Tibial artery (tissue), 4 donors: ENCODE measurements at regions not wholly inside any gene's neighbourhood (a gene's known extent, or its start where the extent isn't known, plus 50 kb on each side); places are given as distances from the start of the nearest gene placed in this dataset.

Experiments
- DNase-seq, 2 donors: peaks; one replicate each; pipeline ENCODE4 v3.0.0-alpha.2; 2019
- H3K27ac ChIP-seq, 2 donors: fragments of 200-600 bp; sonication (generic) in 1 of 2; 1 replicate in 1 of 2; 2 replicates in 1 of 2; pipeline ENCODE4 v1.5.1; 2018 to 2019; ENCODE audit warnings: mild to moderate bottlenecking in 1 of 2
- H3K27me3 ChIP-seq, 2 donors: fragments of 200-600 bp; sonication (generic) in 1 of 2; one replicate each; pipeline versions ENCODE4 v1.5.1 to v1.6.0; 2016 to 2019
- H3K36me3 ChIP-seq, 3 donors: fragments of 200-600 bp; sonication (generic) in 2 of 3; one replicate each; pipeline ENCODE4 v1.5.1; 2016 to 2019; ENCODE audit warnings: mild to moderate bottlenecking in 2 of 3
- H3K4me1 ChIP-seq, 4 donors: fragments of 200-600 bp; sonication (generic) in 2 of 4; 1 replicate in 3 of 4; 2 replicates in 1 of 4; pipeline ENCODE4 v1.5.1; 2016 to 2019
- H3K4me3 ChIP-seq, 2 donors: fragments of 200-600 bp; sonication (generic) in 1 of 2; 1 replicate in 1 of 2; 2 replicates in 1 of 2; pipeline ENCODE4 v1.5.1; 2018 to 2019; ENCODE audit warnings: mild to moderate bottlenecking in 2 of 2
- H3K9me3 ChIP-seq, 3 donors: fragments of 200-600 bp; sonication (generic) in 1 of 3; one replicate each; pipeline ENCODE4 v1.5.1; 2016 to 2019
- intact Hi-C: fragments of 100-400 bp; cut with DNase I; formaldehyde crosslinking; loops from one replicate; pipeline ENCODE4 v1.15.0; 2023; ENCODE audit warnings: low total_unique reads
- TF ChIP-seq, protein P1 (sequence below), 2 experiments: fragments of 200-600 bp in 1 of 2; fragments of 450-650 bp in 1 of 2; IDR thresholded peaks; one replicate each; pipeline ENCODE4 v1.5.1; 2017 to 2019; ENCODE audit warnings: antibody characterized with exemption in 2 of 2, mild to moderate bottlenecking in 1 of 2, moderate library complexity in 1 of 2

DNA sequence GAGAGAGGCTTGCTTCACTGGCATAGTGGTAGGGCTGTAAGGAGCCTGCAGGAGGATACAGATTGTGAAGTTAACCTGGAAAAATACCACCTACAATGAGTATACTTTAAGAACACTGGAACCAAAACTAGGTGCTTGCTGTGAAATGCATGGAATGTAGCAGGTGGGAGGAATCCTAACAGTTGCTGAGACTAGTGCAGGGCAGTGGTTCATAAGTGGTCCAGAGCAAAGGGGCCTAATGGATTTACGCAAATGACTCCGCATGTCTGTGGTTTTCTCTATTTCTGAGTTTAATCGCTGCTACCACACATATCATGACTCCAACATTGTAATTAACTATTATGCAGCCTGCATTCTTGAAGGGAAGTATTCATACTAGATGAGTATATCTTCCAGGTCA, 218.4 kb downstream of the CHRM2 start:
- TF ChIP-seq, protein P1, sequence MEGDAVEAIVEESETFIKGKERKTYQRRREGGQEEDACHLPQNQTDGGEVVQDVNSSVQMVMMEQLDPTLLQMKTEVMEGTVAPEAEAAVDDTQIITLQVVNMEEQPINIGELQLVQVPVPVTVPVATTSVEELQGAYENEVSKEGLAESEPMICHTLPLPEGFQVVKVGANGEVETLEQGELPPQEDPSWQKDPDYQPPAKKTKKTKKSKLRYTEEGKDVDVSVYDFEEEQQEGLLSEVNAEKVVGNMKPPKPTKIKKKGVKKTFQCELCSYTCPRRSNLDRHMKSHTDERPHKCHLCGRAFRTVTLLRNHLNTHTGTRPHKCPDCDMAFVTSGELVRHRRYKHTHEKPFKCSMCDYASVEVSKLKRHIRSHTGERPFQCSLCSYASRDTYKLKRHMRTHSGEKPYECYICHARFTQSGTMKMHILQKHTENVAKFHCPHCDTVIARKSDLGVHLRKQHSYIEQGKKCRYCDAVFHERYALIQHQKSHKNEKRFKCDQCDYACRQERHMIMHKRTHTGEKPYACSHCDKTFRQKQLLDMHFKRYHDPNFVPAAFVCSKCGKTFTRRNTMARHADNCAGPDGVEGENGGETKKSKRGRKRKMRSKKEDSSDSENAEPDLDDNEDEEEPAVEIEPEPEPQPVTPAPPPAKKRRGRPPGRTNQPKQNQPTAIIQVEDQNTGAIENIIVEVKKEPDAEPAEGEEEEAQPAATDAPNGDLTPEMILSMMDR (IDR thresholded peaks at IDR 0.05) = no peak
- Histone ChIP-seq H3K27ac (no peak overlapping the region), H3K27me3 (no peaks in the 10 kb centered on the region), H3K4me3 (no peak overlapping the region), H3K4me1 (no peaks in the 10 kb centered on the region), H3K36me3 (no peaks in the 10 kb centered on the region), H3K9me3 (no peaks in the 10 kb centered on the region)
- intact Hi-C loops = no loop called here
- DNase-seq = no peak

DNA sequence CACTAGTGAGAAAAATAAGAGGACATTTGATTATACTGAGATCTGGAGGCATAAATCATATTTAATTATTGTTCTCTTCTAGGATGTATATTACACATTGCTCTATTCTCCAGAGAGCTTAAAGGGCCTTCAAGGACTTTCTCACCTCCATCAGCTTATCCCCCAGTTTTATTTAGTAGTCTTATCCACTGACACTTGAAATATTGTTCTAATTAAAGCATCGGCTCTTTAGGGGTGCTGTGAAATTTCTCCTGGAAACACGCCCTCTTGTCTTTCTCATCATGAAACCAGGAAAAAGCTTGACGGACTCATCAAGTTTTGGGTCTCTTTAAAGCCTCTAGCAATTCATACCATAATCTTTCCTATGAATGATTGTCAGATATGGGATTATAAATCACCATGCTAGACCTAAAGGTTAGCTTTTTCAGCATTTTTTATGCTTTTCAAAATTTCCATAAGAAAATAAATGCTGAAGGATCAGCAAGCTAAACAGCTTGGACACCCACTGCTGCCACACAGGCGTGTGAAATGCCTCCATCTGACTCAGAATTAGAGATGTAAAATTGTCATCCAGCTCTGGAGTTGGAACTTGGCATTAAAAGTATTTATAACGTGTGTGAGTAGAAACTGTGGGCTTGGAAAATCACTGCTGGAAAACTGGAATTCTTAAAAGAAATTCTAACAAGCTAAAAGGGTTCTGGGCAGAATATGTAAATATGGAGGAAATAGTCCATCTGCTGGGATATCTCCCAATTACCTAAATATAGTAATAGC, 216.3 kb downstream of the CHRM2 start:
- no peaks in the 10 kb centered on the region for H3K36me3 ChIP-seq
- H3K9me3 ChIP-seq = no peaks in the 10 kb centered on the region
- TF ChIP-seq, protein P1 (IDR thresholded peaks at IDR 0.05) = no peak
- H3K4me3 ChIP-seq = no peak overlapping the region
- no peaks in the 10 kb centered on the region for H3K27me3 ChIP-seq
- no peak overlapping the region for H3K27ac ChIP-seq
- intact Hi-C loops = no loop called here
- H3K4me1 ChIP-seq = no peaks in the 10 kb centered on the region
- DNase-seq = no peak

DNA sequence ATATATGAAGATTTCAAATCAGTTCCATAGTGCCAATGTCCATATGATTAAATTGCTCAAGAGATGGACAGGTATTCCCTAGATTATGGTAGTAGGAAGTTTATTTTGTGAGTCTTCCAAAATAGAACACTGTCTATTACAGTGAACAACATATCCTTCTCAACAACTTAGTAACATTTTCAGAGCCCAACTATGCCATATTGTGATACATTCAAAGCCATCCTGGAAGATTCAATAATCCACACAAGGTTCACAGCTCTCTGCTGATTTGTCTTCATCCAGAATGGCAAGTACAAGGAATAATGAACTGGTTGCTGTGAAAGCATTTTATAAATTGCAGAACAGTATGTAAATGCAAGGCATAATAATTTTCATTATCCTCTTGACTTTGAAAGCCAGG, 213.9 kb downstream of the CHRM2 start:
- no peaks in the 10 kb centered on the region for H3K27me3 ChIP-seq
- H3K36me3 ChIP-seq = no peaks in the 10 kb centered on the region
- intact Hi-C loops = no loop called here
- no peak overlapping the region for H3K4me3 ChIP-seq
- no peak overlapping the region for H3K27ac ChIP-seq
- TF ChIP-seq, protein P1 (IDR thresholded peaks at IDR 0.05) = no peak
- no peaks in the 10 kb centered on the region for H3K4me1 ChIP-seq
- no peak for DNase-seq
- no peaks in the 10 kb centered on the region for H3K9me3 ChIP-seq

DNA sequence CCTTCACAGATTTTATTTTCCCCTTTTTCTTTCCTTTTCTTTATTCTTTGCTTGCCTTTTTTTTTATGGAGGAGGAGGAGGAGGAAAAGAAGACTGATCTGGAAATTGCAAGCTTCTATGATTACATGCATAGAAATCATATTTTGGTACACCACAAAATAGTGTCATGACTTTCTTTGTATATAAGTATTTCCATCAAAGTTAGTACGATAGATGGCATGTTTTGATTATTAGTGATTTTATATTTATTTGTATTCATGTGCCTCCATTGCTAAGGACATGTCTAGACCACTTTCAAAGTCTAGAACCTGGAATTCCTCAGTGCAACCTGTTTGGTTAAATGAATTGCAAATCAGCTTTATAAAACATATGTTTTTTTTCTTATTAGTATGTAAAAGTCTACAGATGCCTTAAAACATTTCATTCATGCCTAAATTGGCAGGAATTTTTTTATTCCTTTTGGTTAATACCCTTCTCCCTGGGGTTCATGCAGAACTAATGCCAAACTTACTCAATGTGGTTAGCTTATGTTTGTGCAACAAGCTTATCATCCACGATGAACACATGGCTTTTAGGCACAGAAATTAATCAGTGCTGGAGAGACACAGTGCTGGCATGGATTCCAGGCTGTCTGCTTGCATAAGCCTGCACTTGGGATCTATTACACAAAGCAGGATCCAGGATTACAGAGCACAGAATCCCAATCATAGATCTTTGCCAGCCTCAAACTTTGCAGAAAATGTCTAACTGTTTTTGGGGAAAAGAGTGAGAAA, 213.1 kb downstream of the CHRM2 start:
- intact Hi-C loops = no loop called here
- Histone ChIP-seq H3K4me3 (no peak overlapping the region), H3K27me3 (no peaks in the 10 kb centered on the region), H3K4me1 (no peaks in the 10 kb centered on the region), H3K36me3 (no peaks in the 10 kb centered on the region), H3K9me3 (no peaks in the 10 kb centered on the region), H3K27ac (no peak overlapping the region)
- peak; percentile 74 to 78 for DNase-seq
- TF ChIP-seq, protein P1 (IDR thresholded peaks at IDR 0.05) = no peak

- H3K27me3 ChIP-seq = no peaks in the 10 kb centered on the region
- H3K36me3 ChIP-seq = no peaks in the 10 kb centered on the region
- TF ChIP-seq, protein P1 (IDR thresholded peaks at IDR 0.05) = no peak
- H3K9me3 ChIP-seq = no peaks in the 10 kb centered on the region
- intact Hi-C loops = no loop called here
- DNase-seq = no peak
- no peak overlapping the region for H3K27ac ChIP-seq
- H3K4me1 ChIP-seq = no peaks in the 10 kb centered on the region
- no peak overlapping the region for H3K4me3 ChIP-seq
These were observed 212.2 kb downstream of the CHRM2 start for GRCh38 chr7:137080516-137081203.
